NCI-H2081 treated with DMSO at 0.1 percent for 48 hours (cell line): ENCODE measurements at regions not wholly inside any gene's neighbourhood (a gene's known extent, or its start where the extent isn't known, plus 50 kb on each side); places are given as distances from the start of the nearest gene placed in this dataset.
A peak's percentile ranks its signal among the peaks of the same experiment; 100 is the strongest.
"Not testable (repeated sequence)": the region's sequence is repeated elsewhere in the genome, so short reads cannot be mapped to it uniquely, and the experiment has no call there.

Source experiments
- DNase-seq: peaks from one replicate; lab custom pipeline; 2025; lab: John Stamatoyannopoulos, UW

DNA sequence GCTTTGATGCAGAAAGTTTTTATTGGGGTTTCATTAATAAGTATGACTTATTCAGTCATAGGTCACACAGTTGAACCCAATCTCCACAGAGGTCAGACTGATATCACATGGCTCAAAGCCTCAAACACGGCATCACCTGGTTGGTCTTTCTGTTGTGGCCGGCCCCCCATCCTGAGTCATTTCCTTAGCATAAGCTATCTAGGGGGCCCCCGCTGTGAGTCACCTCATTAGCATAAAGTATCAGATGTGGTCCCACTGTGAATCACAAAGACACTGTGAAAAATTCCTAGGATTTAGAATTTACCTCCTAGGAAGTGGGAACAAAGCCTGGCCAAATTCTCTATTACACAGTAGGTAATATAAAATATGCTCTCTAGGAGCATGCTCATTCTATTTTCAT, 502.2 kb downstream of the PYDC2 start:
- DNase-seq, result no peak

DNA sequence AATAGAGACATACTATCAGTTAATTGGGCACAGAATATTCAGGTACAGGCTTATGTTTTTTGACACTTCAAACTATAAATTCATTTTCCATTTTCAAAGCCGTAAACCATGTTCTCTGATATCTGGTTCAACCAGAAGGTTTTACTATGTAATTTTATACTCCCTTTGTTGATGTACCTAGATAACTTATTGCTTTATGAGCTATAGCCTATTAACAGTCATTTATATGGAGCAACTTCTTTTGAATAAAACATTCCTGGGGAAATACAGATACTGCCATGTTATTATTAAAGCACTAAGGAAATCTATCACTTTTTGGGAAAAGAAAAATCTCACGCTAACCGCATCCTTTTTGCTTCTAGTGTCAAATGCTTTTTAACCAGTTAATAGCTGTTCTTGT, 505.6 kb downstream of the PYDC2 start:
- DNase-seq, result no peak

DNA sequence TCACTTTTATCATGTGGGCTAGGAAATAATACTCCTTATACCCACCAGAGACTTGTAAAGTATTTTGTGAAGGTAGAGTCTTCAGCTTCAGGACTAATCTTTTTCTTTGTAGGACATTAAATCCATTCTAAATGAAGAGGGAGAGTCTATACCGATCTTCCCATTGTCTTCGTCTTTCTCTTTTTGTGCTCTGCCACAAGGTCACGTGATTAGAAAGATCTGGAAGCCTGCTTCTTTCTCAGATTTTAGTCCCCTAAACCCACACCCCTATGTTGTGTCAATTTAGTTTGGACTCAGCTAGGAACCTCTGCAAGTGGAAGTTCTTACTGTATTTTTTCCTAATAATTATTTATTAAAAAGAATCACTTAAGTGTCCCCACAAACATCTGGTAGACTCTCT, 507.3 kb downstream of the PYDC2 start:
- no peak for DNase-seq

- no peak for DNase-seq
These were observed 511.9 kb downstream of the PYDC2 start for GRCh38 chr3:191972714-191973398.

GRCh38 chr3:191973820-191974219, 512.9 kb downstream of the PYDC2 start:
- DNase-seq, result no peak

DNA sequence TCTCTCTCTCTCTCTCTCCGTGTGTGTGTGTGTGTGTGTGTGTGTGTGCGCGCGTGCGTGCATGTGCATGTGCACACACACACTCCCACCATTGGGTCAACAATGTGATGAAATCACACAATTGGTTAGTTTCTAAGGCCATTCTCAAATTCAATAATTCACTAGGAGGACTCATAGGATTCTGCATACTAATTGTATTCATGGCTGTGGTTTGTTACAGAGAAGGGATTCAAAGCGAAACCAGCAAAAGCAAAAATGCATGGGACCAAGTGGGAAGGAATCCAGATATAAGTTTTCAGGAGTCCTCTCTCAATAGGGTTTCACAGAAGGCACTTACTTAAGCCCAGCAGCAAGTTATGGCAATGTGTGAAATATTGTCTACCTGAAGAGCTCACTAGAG, 515.0 kb downstream of the PYDC2 start:
- DNase-seq, result no peak

- no peak for DNase-seq
These were observed 519.5 kb downstream of the PYDC2 start for GRCh38 chr3:191980443-191980842.

GRCh38 chr3:191982481-191982880, 521.5 kb downstream of the PYDC2 start:
- DNase-seq, result no peak

GRCh38 chr3:191985691-191986090, 524.7 kb downstream of the PYDC2 start:
- DNase-seq, result no peak

GRCh38 chr3:191987831-191988350, 526.9 kb downstream of the PYDC2 start:
- DNase-seq, result peak; percentile 78

- DNase-seq, result not testable (repeated sequence)
These were observed 533.0 kb downstream of the PYDC2 start for GRCh38 chr3:191993952-191994351.

GRCh38 chr3:191997093-191997492, 536.1 kb downstream of the PYDC2 start:
- no peak for DNase-seq

- no peak for DNase-seq
These were observed 536.8 kb downstream of the PYDC2 start for GRCh38 chr3:191997579-191998268.

DNA sequence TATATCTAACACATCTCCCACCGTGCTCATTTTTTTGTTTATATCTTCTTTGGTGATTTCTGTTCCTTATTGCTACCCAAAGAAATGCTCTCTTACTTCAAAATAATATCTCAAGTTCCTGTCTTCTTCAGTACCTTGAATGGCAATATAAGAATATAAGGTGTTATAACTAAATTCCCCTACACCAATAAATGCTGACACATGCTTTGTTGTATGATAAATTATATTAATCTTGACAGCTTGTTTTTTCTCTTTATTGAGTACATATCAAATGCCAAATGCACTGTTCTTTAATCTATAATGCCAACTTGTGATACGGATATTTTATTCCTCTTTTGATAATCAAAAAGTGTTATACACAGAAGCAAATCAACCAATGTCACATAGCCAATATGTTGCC, 540.3 kb downstream of the PYDC2 start:
- DNase-seq, result no peak

GRCh38 chr3:192005989-192006388, 545.0 kb downstream of the PYDC2 start:
- DNase-seq, result no peak

- DNase-seq, result no peak
These were observed 548.9 kb downstream of the PYDC2 start for GRCh38 chr3:192009903-192010302.

DNA sequence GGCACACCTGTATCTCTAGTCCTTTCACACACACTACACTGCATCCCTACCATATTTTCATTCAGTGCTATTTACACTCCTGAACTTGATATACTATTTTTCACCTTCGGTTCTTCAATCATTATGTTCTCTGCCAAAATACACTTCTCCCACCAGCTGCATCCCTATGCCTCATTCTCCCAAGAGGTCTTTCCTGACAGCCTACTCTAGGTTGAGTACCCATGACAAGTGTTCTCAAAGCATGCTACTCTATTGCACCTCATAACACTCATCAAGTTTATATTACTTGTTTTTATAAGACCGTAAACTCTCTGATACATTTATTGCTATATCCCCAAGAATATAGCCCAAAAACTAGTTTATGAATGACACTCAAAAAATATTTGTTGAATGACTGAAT, 549.5 kb downstream of the PYDC2 start:
- no peak for DNase-seq

DNA sequence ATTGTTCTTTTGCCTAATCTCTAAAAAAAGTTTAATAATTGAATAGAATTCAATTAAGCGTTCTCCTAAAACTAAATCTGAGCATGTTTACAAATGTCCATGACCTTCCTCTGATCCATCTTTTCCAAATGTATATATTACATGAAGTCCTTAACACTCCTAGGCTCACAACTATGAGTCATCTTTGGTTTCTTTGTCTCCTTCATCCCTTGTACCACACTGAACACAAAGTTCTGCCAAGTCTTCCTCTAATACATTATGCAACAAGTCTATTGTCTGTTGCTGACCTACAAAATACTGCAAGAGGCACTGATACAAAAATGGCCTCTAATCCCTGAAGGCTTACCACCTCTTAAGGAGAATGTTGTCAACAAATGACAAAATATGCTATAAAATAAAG, 550.2 kb downstream of the PYDC2 start:
- DNase-seq, result no peak

DNA sequence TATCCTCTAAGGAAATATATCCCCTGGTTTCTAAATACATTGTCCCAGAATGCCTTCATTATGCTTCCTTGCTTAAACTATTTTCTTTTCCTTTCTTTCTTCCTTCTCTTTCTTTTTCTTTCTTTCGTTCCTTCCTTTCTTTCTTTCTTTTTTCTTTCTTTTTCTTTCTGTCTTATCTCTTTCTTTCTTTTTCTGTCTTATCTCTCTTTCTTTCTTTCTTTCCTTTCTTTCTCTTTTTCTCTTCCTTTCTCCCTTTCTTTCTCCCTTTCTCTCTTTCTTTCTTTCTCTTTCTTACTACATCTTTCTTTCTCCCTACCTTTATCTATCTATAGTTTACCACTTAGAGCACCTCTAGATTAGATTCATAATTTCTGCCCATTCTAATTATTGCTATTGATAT, 552.1 kb downstream of the PYDC2 start:
- DNase-seq, result no peak

GRCh38 chr3:192022412-192022811, 561.4 kb downstream of the PYDC2 start:
- no peak for DNase-seq

DNA sequence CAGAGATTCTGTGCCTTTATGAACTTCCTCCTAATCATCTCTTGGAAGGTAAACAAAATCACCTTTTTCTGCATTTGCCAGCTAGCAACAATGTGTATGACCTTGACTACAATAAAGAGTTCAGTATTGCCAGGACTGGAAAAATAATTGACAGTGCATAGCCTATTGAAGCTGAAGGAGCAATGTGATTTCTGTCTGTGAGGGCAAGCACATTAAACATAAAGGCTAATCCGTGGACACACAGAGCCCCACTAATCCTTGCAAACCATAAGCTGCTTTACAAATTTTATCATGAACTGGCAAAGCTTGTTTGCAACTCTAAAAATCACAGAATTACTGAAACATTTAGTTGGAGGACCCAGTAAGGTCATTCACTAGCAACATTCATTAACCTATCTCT, 563.8 kb downstream of the PYDC2 start:
- DNase-seq, result no peak

- DNase-seq, result no peak
These were observed 565.7 kb downstream of the PYDC2 start for GRCh38 chr3:192026661-192027060.

GRCh38 chr3:192031941-192032340, 571.0 kb downstream of the PYDC2 start:
- DNase-seq, result no peak

DNA sequence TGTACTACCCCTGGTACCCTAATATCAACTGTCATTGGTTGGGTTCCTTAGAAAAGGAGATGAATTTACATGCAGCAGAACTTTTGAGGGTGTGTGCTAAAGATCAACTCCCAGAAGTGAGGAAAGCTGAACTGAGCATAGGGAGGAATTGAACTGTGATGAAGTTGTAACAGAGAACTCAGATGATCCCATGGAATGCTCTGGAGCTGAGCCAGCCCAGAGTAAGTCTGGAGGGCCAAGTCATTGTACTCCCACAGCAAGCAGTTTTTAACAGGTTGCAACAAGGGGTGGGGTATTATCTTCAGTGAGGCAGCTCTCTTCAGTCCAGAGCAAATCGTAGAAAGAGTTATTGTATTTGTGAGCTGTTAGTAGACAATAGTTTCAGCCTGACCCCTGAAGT, 572.3 kb downstream of the PYDC2 start:
- DNase-seq, result no peak
